Ishikawa (cell line): ENCODE measurements at regions not wholly inside any gene's neighbourhood (a gene's known extent, or its start where the extent isn't known, plus 50 kb on each side); places are given as distances from the start of the nearest gene placed in this dataset.

Source experiments
- CEBPB ChIP-seq: IDR thresholded peaks from 2 replicates; pipeline ENCODE4 v1.6.1; 2012
- CREB1 ChIP-seq: IDR thresholded peaks from 2 replicates; pipeline ENCODE4 v1.6.1; 2012; ENCODE audit warnings: low read depth
- EGR1 ChIP-seq: IDR thresholded peaks from 2 replicates; pipeline ENCODE4 v1.6.1; 2012
- EP300 ChIP-seq: IDR thresholded peaks from 2 replicates; pipeline ENCODE4 v1.6.1; 2012; ENCODE audit warnings: borderline replicate concordance
- FOXM1 ChIP-seq: IDR thresholded peaks from 2 replicates; pipeline ENCODE4 v1.6.1; 2012; ENCODE audit warnings: low read depth, borderline replicate concordance
- MAX ChIP-seq: IDR thresholded peaks from 2 replicates; pipeline ENCODE4 v1.6.1; 2012
- NFIC ChIP-seq: IDR thresholded peaks from 2 replicates; pipeline ENCODE4 v1.6.1; 2012
- RAD21 ChIP-seq: IDR thresholded peaks from 2 replicates; pipeline ENCODE4 v1.6.1; 2012; ENCODE audit warnings: low read depth
- TAF1 ChIP-seq: IDR thresholded peaks from 2 replicates; pipeline ENCODE4 v1.6.1; 2012; ENCODE audit warnings: low read depth, mild to moderate bottlenecking
- TCF12 ChIP-seq: IDR thresholded peaks from 2 replicates; pipeline ENCODE4 v1.6.1; 2012; ENCODE audit warnings: low read depth
- TEAD4 ChIP-seq: IDR thresholded peaks from 2 replicates; pipeline ENCODE4 v1.6.1; 2012
- USF1 ChIP-seq: IDR thresholded peaks from 2 replicates; pipeline ENCODE4 v1.6.1; 2012
- YY1 ChIP-seq: IDR thresholded peaks from 2 replicates; pipeline ENCODE4 v1.6.1; 2012; ENCODE audit warnings: low read depth
- ZBTB7A ChIP-seq: IDR thresholded peaks from 2 replicates; pipeline ENCODE4 v1.6.1; 2012; ENCODE audit warnings: low read depth
- TF ChIP-seq, protein P1 (sequence below): IDR thresholded peaks from 2 replicates; pipeline ENCODE4 v1.6.1; 2012; ENCODE audit warnings: low read depth, mild to moderate bottlenecking

DNA sequence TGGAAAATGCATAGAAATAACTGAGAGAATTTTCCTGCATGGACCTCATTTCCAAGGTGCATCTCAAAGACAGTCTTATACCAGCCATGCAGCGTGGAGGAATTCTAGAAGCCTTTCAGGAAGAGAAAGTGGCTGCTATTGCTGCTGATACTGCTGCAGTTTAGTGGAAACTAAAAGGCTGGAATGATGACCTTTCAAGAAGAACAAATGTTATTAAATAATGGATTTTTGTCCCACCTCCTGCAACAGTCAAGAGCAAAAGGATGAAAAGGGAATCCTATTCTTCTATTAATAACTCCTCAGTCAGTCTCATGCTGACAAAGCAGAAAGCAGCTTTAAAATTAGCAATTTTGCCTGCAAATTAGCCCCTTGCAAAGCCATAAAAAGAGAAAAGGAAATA lies 68.2 kb upstream of the C1orf87 start:
- TF ChIP-seq, protein P1, sequence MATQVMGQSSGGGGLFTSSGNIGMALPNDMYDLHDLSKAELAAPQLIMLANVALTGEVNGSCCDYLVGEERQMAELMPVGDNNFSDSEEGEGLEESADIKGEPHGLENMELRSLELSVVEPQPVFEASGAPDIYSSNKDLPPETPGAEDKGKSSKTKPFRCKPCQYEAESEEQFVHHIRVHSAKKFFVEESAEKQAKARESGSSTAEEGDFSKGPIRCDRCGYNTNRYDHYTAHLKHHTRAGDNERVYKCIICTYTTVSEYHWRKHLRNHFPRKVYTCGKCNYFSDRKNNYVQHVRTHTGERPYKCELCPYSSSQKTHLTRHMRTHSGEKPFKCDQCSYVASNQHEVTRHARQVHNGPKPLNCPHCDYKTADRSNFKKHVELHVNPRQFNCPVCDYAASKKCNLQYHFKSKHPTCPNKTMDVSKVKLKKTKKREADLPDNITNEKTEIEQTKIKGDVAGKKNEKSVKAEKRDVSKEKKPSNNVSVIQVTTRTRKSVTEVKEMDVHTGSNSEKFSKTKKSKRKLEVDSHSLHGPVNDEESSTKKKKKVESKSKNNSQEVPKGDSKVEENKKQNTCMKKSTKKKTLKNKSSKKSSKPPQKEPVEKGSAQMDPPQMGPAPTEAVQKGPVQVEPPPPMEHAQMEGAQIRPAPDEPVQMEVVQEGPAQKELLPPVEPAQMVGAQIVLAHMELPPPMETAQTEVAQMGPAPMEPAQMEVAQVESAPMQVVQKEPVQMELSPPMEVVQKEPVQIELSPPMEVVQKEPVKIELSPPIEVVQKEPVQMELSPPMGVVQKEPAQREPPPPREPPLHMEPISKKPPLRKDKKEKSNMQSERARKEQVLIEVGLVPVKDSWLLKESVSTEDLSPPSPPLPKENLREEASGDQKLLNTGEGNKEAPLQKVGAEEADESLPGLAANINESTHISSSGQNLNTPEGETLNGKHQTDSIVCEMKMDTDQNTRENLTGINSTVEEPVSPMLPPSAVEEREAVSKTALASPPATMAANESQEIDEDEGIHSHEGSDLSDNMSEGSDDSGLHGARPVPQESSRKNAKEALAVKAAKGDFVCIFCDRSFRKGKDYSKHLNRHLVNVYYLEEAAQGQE = no peak
- no peak for TF ChIP-seq NFIC
- no peak for TF ChIP-seq TAF1
- TF ChIP-seq TCF12 = no peak
- no peak for TF ChIP-seq USF1
- TF ChIP-seq CEBPB = no peak
- TF ChIP-seq EGR1 = no peak
- TF ChIP-seq YY1 = no peak

DNA sequence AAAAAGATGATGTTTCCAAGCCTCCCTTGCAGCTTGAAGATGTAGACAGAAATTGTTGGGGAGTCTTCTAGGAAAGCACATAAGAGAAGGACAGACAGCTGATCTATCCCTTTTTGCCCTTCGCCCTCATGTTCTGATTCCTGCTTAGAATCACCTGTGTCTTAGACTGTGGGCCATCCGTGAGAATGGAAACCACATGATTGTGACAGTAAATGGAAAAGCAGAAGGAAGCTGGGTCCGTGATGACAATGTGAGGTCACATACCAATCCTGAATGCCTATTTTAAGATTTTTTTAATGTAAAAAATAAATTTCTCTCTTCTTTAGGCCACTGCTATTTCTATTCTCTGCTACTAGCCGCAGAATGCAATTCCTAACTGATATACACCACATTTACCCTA lies 67.7 kb upstream of the C1orf87 start:
- TF ChIP-seq TAF1 (no peak), YY1 (no peak), EP300 (no peak), CEBPB (no peak), NFIC (no peak), ZBTB7A (no peak), TEAD4 (no peak), RAD21 (no peak), USF1 (no peak), FOXM1 (no peak), EGR1 (no peak), TCF12 (no peak), CREB1 (no peak), MAX (no peak)
- TF ChIP-seq, protein P1 = no peak

DNA sequence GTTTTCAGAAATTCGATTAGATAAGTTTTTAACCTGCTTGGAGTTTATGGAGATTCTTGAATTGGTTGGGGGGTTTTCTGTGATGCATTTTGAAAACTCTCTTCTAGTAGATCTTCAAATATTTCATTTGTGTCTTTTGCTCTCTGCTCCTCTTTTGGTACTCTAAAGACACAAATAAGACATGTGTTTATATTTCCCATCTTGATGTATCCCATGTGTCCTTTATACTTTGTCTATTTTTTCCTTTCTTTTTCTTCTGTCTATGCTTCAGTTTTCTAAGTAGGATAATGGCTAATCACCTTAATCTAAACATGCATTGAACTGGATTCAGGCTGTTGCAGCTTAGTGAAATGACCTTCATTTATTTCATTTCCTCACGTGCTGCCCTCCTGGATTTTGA lies 63.8 kb upstream of the C1orf87 start:
- TF ChIP-seq FOXM1 (no peak), TAF1 (no peak), NFIC (no peak), RAD21 (no peak), CREB1 (no peak), ZBTB7A (no peak), YY1 (no peak)

GRCh38 chr1:60136395-60136794 lies 62.8 kb upstream of the C1orf87 start:
- TF ChIP-seq ZBTB7A (no peak), CEBPB (no peak), EGR1 (no peak)

DNA sequence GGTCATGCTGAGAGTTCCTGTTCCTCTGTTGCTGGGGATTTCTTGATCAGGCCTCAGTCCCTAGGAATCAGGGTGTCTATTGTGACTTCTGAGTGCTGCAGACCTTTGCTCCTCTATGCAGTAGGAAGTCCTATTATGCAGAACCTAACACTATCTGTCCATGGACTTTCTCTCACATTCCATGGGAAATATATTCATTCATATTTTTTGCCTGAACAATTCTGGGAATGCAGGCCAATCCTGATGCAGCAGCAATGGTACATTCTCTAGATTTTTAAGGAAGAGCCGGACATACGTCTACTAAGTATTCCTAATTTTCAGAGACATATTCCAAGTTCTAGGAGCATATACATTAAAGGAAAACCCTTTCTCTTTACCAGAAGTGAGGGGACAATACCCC lies 61.1 kb upstream of the C1orf87 start:
- no peak for TF ChIP-seq CEBPB
- no peak for TF ChIP-seq TCF12
- TF ChIP-seq CREB1 = no peak
- TF ChIP-seq MAX = no peak
- no peak for TF ChIP-seq NFIC
- TF ChIP-seq YY1 = no peak
- TF ChIP-seq EP300 = no peak
- no peak for TF ChIP-seq TEAD4
- TF ChIP-seq RAD21 = no peak
- no peak for TF ChIP-seq USF1
- TF ChIP-seq, protein P1 = no peak
- no peak for TF ChIP-seq TAF1
- TF ChIP-seq EGR1 = no peak
- no peak for TF ChIP-seq FOXM1
- TF ChIP-seq ZBTB7A = no peak
